HepG2 (cell line): ENCODE measurements at regions not wholly inside any gene's neighbourhood (a gene's known extent, or its start where the extent isn't known, plus 50 kb on each side); places are given as distances from the start of the nearest gene placed in this dataset.

Experiments used
- ATF2 ChIP-seq: sonication (generic); formaldehyde crosslinking; IDR thresholded peaks from 2 replicates; pipeline ENCODE4 v1.4.0; 2020; ENCODE audit warnings: missing genetic modification reagents
- CTCF ChIP-seq: sonication (generic); formaldehyde crosslinking; IDR thresholded peaks from 2 replicates; pipeline ENCODE4 v1.5.0; 2020; ENCODE audit warnings: mild to moderate bottlenecking, missing genetic modification reagents, moderate library complexity
- EED ChIP-seq: sonication (generic); formaldehyde crosslinking; IDR thresholded peaks from 2 replicates; pipeline ENCODE4 v1.5.0; 2020; ENCODE audit warnings: mild to moderate bottlenecking, missing genetic modification reagents
- EZH2 ChIP-seq: conservative IDR thresholded peaks from 2 replicates; pipeline ENCODE4 v1.6.1; 2012; ENCODE audit warnings: mild to moderate bottlenecking, low read depth, low read length, moderate library complexity
- MYPOP ChIP-seq: sonication (generic); formaldehyde crosslinking; IDR thresholded peaks from 2 replicates; pipeline ENCODE4 v1.8.1; 2023; ENCODE audit warnings: mild to moderate bottlenecking, moderate library complexity, missing genetic modification reagents
- POLR2A ChIP-seq, 2 experiments: IDR thresholded peaks; 2 replicates each; pipeline ENCODE4 v1.6.1; 2011; ENCODE audit warnings: low read depth in 2 of 2, low read length in 2 of 2, mild to moderate bottlenecking in 1 of 2, moderate library complexity in 1 of 2; ENCODE audit not compliant: insufficient read depth in 1 of 2
- ZNF276 ChIP-seq: sonication (generic); formaldehyde crosslinking; IDR thresholded peaks from 2 replicates; pipeline ENCODE4 v1.4.0; 2020; ENCODE audit warnings: mild to moderate bottlenecking, low read depth, missing genetic modification reagents
- ZNF317 ChIP-seq: sonication (generic); formaldehyde crosslinking; IDR thresholded peaks from 2 replicates; pipeline ENCODE4 v1.5.0; 2020; ENCODE audit warnings: mild to moderate bottlenecking, missing genetic modification reagents
- ZNF552 ChIP-seq: sonication (generic); formaldehyde crosslinking; IDR thresholded peaks from 2 replicates; pipeline ENCODE4 v1.9.0; 2022; ENCODE audit warnings: missing genetic modification reagents, mild to moderate bottlenecking, borderline replicate concordance

GRCh38 chr4:145414226-145414625 lies 67.4 kb upstream of the SMAD1 start:
- TF ChIP-seq ZNF317 (CRISPR knock-in tag), result no peak
- no peak for TF ChIP-seq CTCF (CRISPR knock-in tag)
- no peak for TF ChIP-seq EZH2
- no peak for TF ChIP-seq POLR2A (IDR thresholded peaks at IDR 0.05; ENCODE audit: insufficient read depth in 1 of 2, low read depth in 2 of 2, low read length in 2 of 2)
- TF ChIP-seq ZNF552 (CRISPR knock-in tag), result no peak
- no peak for TF ChIP-seq ATF2 (CRISPR knock-in tag)
- no peak for TF ChIP-seq MYPOP (CRISPR knock-in tag)
- no peak for TF ChIP-seq ZNF276 (CRISPR knock-in tag)
- TF ChIP-seq EED (CRISPR knock-in tag), result no peak
